ENCODE measurements at regions not wholly inside any gene's neighbourhood (a gene's known extent, or its start where the extent isn't known, plus 50 kb on each side); places are given as distances from the start of the nearest gene placed in this dataset.

- ATAC-seq = no peak
Measured at GRCh38 chr1:147811273-147811672, 50.9 kb upstream of the GJA5 start.

GRCh38 chr1:147811751-147812150, 51.3 kb upstream of the GJA5 start:
- DNase-seq (no peak), ATAC-seq (no peak)
- Mint-ChIP-seq H3K4me1 (no peaks in the 10 kb centered on the region), H3K27me3 (peaks cover 6% of the 10 kb centered on the region), H3K36me3 (no peaks in the 10 kb centered on the region), H3K9me3 (ENCODE audit: low read depth) (no peaks in the 10 kb centered on the region), H3K4me3 (no peak overlapping the region), H3K27ac (no peak overlapping the region)
- CTCF ChIA-PET = no interaction called here

More at GRCh38 chr1:147811273-147811672, 50.9 kb upstream of the GJA5 start:
- Mint-ChIP-seq H3K4me1 (no peaks in the 10 kb centered on the region), H3K36me3 (no peaks in the 10 kb centered on the region), H3K27ac (no peak overlapping the region), H3K27me3 (peaks cover 6% of the 10 kb centered on the region), H3K4me3 (no peak overlapping the region), H3K9me3 (ENCODE audit: low read depth) (no peaks in the 10 kb centered on the region)
- no peak for DNase-seq
- CTCF ChIA-PET = no interaction called here

GRCh38 chr1:147812799-147813198, 52.4 kb upstream of the GJA5 start:
- no peaks in the 10 kb centered on the region for H3K4me1 Mint-ChIP-seq
- peaks cover 6% of the 10 kb centered on the region for H3K27me3 Mint-ChIP-seq
- no peaks in the 10 kb centered on the region for H3K36me3 Mint-ChIP-seq
- DNase-seq (no peak), ATAC-seq (no peak)
- no peak overlapping the region for H3K4me3 Mint-ChIP-seq
- no peaks in the 10 kb centered on the region for H3K9me3 Mint-ChIP-seq (ENCODE audit: low read depth)
- CTCF ChIA-PET = no interaction called here
- no peak overlapping the region for H3K27ac Mint-ChIP-seq

- Mint-ChIP-seq H3K9me3 (ENCODE audit: low read depth) (no peaks in the 10 kb centered on the region), H3K27me3 (peaks cover 7% of the 10 kb centered on the region), H3K27ac (no peak overlapping the region), H3K36me3 (no peaks in the 10 kb centered on the region), H3K4me3 (no peak overlapping the region), H3K4me1 (no peaks in the 10 kb centered on the region)
- ATAC-seq (no peak), DNase-seq (no peak)
- CTCF ChIA-PET = no interaction called here
Measured at GRCh38 chr1:147815503-147815902, 55.1 kb upstream of the GJA5 start.

GRCh38 chr1:147820761-147821297, 60.4 kb upstream of the GJA5 start:
- CTCF ChIA-PET = no interaction called here
- DNase-seq (no peak), ATAC-seq (no peak)
- Mint-ChIP-seq H3K4me3 (no peak overlapping the region), H3K27ac (no peak overlapping the region), H3K27me3 (peaks cover 17% of the 10 kb centered on the region), H3K4me1 (no peaks in the 10 kb centered on the region), H3K9me3 (ENCODE audit: low read depth) (no peaks in the 10 kb centered on the region), H3K36me3 (no peaks in the 10 kb centered on the region)

- no peaks in the 10 kb centered on the region for H3K4me1 Mint-ChIP-seq
- no peak overlapping the region for H3K4me3 Mint-ChIP-seq
- DNase-seq = no peak
- peaks cover 13% of the 10 kb centered on the region for H3K27me3 Mint-ChIP-seq
- no peaks in the 10 kb centered on the region for H3K36me3 Mint-ChIP-seq
- ATAC-seq = no peak
- H3K9me3 Mint-ChIP-seq (ENCODE audit: low read depth) = no peaks in the 10 kb centered on the region
- CTCF ChIA-PET = no interaction called here
- no peak overlapping the region for H3K27ac Mint-ChIP-seq
Measured at GRCh38 chr1:147821883-147822282, 61.5 kb upstream of the GJA5 start.

GRCh38 chr1:147822292-147822691, 61.9 kb upstream of the GJA5 start:
- Mint-ChIP-seq H3K4me3 (no peak overlapping the region), H3K27ac (no peak overlapping the region), H3K36me3 (no peaks in the 10 kb centered on the region), H3K27me3 (peaks cover 16% of the 10 kb centered on the region), H3K4me1 (no peaks in the 10 kb centered on the region), H3K9me3 (ENCODE audit: low read depth) (no peaks in the 10 kb centered on the region)
- no peak for DNase-seq
- no peak for ATAC-seq
- CTCF ChIA-PET = no interaction called here

GRCh38 chr1:147824001-147824400, 63.6 kb upstream of the GJA5 start:
- DNase-seq (no peak), ATAC-seq (no peak)
- CTCF ChIA-PET = no interaction called here
- no peaks in the 10 kb centered on the region for H3K36me3 Mint-ChIP-seq
- no peaks in the 10 kb centered on the region for H3K9me3 Mint-ChIP-seq (ENCODE audit: low read depth)
- H3K27ac Mint-ChIP-seq = no peak overlapping the region
- no peaks in the 10 kb centered on the region for H3K4me1 Mint-ChIP-seq
- H3K4me3 Mint-ChIP-seq = no peak overlapping the region
- H3K27me3 Mint-ChIP-seq = peaks cover 23% of the 10 kb centered on the region

- no peaks in the 10 kb centered on the region for H3K9me3 Mint-ChIP-seq (ENCODE audit: low read depth)
- ATAC-seq (no peak), DNase-seq (no peak)
- no peaks in the 10 kb centered on the region for H3K4me1 Mint-ChIP-seq
- no peak overlapping the region for H3K27ac Mint-ChIP-seq
- CTCF ChIA-PET = no interaction called here
- no peak overlapping the region for H3K4me3 Mint-ChIP-seq
- peaks cover 31% of the 10 kb centered on the region for H3K27me3 Mint-ChIP-seq
- no peaks in the 10 kb centered on the region for H3K36me3 Mint-ChIP-seq
Measured at GRCh38 chr1:147824798-147825197, 64.4 kb upstream of the GJA5 start.

GRCh38 chr1:147825586-147825985, 65.2 kb upstream of the GJA5 start:
- DNase-seq = no peak
- CTCF ChIA-PET = no interaction called here
- no peak overlapping the region for H3K27ac Mint-ChIP-seq
- no peaks in the 10 kb centered on the region for H3K9me3 Mint-ChIP-seq (ENCODE audit: low read depth)
- peaks cover 27% of the 10 kb centered on the region for H3K27me3 Mint-ChIP-seq
- H3K36me3 Mint-ChIP-seq = no peaks in the 10 kb centered on the region
- no peaks in the 10 kb centered on the region for H3K4me1 Mint-ChIP-seq
- ATAC-seq = no peak
- no peak overlapping the region for H3K4me3 Mint-ChIP-seq

GRCh38 chr1:147826259-147826658, 65.9 kb upstream of the GJA5 start:
- CTCF ChIA-PET = no interaction called here
- DNase-seq = no peak
- Mint-ChIP-seq H3K36me3 (no peaks in the 10 kb centered on the region), H3K4me1 (no peaks in the 10 kb centered on the region), H3K4me3 (no peak overlapping the region), H3K9me3 (ENCODE audit: low read depth) (no peaks in the 10 kb centered on the region), H3K27me3 (peaks cover 24% of the 10 kb centered on the region), H3K27ac (no peak overlapping the region)
- no peak for ATAC-seq

GRCh38 chr1:147833231-147833860, 69.2 kb upstream of the GJA8 start:
- CTCF ChIA-PET = no interaction called here
- H3K36me3 Mint-ChIP-seq = no peaks in the 10 kb centered on the region
- H3K9me3 Mint-ChIP-seq (ENCODE audit: low read depth) = no peaks in the 10 kb centered on the region
- no peak for DNase-seq
- H3K27ac Mint-ChIP-seq = no peak overlapping the region
- peaks cover 22% of the 10 kb centered on the region for H3K27me3 Mint-ChIP-seq
- no peak for ATAC-seq
- H3K4me1 Mint-ChIP-seq = no peaks in the 10 kb centered on the region
- H3K4me3 Mint-ChIP-seq = no peak overlapping the region

- H3K9me3 Mint-ChIP-seq (ENCODE audit: low read depth) = no peaks in the 10 kb centered on the region
- ATAC-seq (no peak), DNase-seq (no peak)
- no peak overlapping the region for H3K27ac Mint-ChIP-seq
- H3K4me3 Mint-ChIP-seq = no peak overlapping the region
- H3K27me3 Mint-ChIP-seq = peaks cover 19% of the 10 kb centered on the region
- no peaks in the 10 kb centered on the region for H3K4me1 Mint-ChIP-seq
- CTCF ChIA-PET = no interaction called here
- no peaks in the 10 kb centered on the region for H3K36me3 Mint-ChIP-seq
Measured at GRCh38 chr1:147834181-147834580, 68.4 kb upstream of the GJA8 start.

- Mint-ChIP-seq H3K9me3 (ENCODE audit: low read depth) (no peaks in the 10 kb centered on the region), H3K27ac (no peak overlapping the region), H3K4me3 (no peak overlapping the region), H3K27me3 (peaks cover 13% of the 10 kb centered on the region), H3K4me1 (no peaks in the 10 kb centered on the region), H3K36me3 (no peaks in the 10 kb centered on the region)
- CTCF ChIA-PET = no interaction called here
- DNase-seq (no peak), ATAC-seq (no peak)
Measured at GRCh38 chr1:147834810-147835209, 67.8 kb upstream of the GJA8 start.

Measured in activated CD8-positive, alpha-beta memory T cell treated with anti-CD3 and anti-CD28 coated beads, Interleukin-2, amount 10 ng/mL, durations not matched to agents 7 days and 5 days (primary cell).